ENCODE measurements at regions not wholly inside any gene's neighbourhood (a gene's known extent, or its start where the extent isn't known, plus 50 kb on each side); places are given as distances from the start of the nearest gene placed in this dataset.

GRCh38 chr10:42969909-42970308, 107.0 kb upstream of the RET start:
- no peak for FAIRE-seq
- DNase-seq (ENCODE audit: insufficient read length, low spot score), result no peak

- no peak for DNase-seq (ENCODE audit: insufficient read length, low spot score)
- FAIRE-seq, result no peak
Observed at GRCh38 chr10:42970451-42971250, 106.2 kb upstream of the RET start.

- DNase-seq (ENCODE audit: insufficient read length, low spot score) (no peak), FAIRE-seq (no peak)
Observed at GRCh38 chr10:42971251-42971599, 105.6 kb upstream of the RET start.

- DNase-seq (ENCODE audit: insufficient read length, low spot score), result no peak
- no peak for FAIRE-seq
Observed at GRCh38 chr10:42972946-42973345, 103.9 kb upstream of the RET start.

GRCh38 chr10:42973411-42973810, 103.5 kb upstream of the RET start:
- FAIRE-seq (no peak), DNase-seq (ENCODE audit: insufficient read length, low spot score) (no peak)

- FAIRE-seq (no peak), DNase-seq (ENCODE audit: insufficient read length, low spot score) (no peak)
Observed at GRCh38 chr10:42973870-42974692, 102.8 kb upstream of the RET start.

- FAIRE-seq (no peak), DNase-seq (ENCODE audit: insufficient read length, low spot score) (no peak)
Observed at GRCh38 chr10:42974693-42975002, 102.2 kb upstream of the RET start.

GRCh38 chr10:42975005-42975493, 101.8 kb upstream of the RET start:
- FAIRE-seq, result no peak
- DNase-seq (ENCODE audit: insufficient read length, low spot score), result no peak

- DNase-seq (ENCODE audit: insufficient read length, low spot score) (no peak), FAIRE-seq (no peak)
Observed at GRCh38 chr10:42975558-42976340, 101.1 kb upstream of the RET start.

GRCh38 chr10:42976351-42977031, 100.4 kb upstream of the RET start:
- FAIRE-seq, result no peak
- DNase-seq (ENCODE audit: insufficient read length, low spot score), result no peak

- FAIRE-seq, result no peak
- no peak for DNase-seq (ENCODE audit: insufficient read length, low spot score)
Observed at GRCh38 chr10:42977032-42977416, 99.8 kb upstream of the RET start.

- DNase-seq (ENCODE audit: insufficient read length, low spot score), result no peak
- FAIRE-seq, result no peak
Observed at GRCh38 chr10:42979181-42979580, 97.7 kb upstream of the RET start.

- no peak for FAIRE-seq
Observed at GRCh38 chr10:42979721-42980467, 97.0 kb upstream of the RET start.

GRCh38 chr10:42980553-42981357, 96.1 kb upstream of the RET start:
- FAIRE-seq (no peak), DNase-seq (ENCODE audit: insufficient read length, low spot score) (no peak)

More at GRCh38 chr10:42979721-42980467, 97.0 kb upstream of the RET start:
- no peak for DNase-seq (ENCODE audit: insufficient read length, low spot score)

- FAIRE-seq, result no peak
- DNase-seq (ENCODE audit: insufficient read length, low spot score), result no peak
Observed at GRCh38 chr10:42981358-42982236, 95.3 kb upstream of the RET start.

GRCh38 chr10:42982891-42983506, 93.9 kb upstream of the RET start:
- FAIRE-seq (no peak), DNase-seq (ENCODE audit: insufficient read length, low spot score) (no peak)

- FAIRE-seq, result no peak
Observed at GRCh38 chr10:42983591-42983990, 93.3 kb upstream of the RET start.

More at GRCh38 chr10:42983591-42983990, 93.3 kb upstream of the RET start:
- no peak for DNase-seq (ENCODE audit: insufficient read length, low spot score)
